Astrocyte of the cerebellum (primary cell): ENCODE measurements at regions not wholly inside any gene's neighbourhood (a gene's known extent, or its start where the extent isn't known, plus 50 kb on each side); places are given as distances from the start of the nearest gene placed in this dataset.

Source experiments
- DNase-seq: peaks from one replicate; pipeline ENCODE4 v3.0.0-alpha.2; 2011; ENCODE audit warnings: low read depth
- H3K4me3 ChIP-seq: 2 replicates; pipeline ENCODE4 v1.5.1; 2011; ENCODE audit warnings: mild to moderate bottlenecking, low read depth, low read length, moderate library complexity
- in situ Hi-C: cut with HindIII; loops from 2 replicates; pipeline ENCODE4 v1.10.0; 2017; ENCODE audit warnings: low sequenced_read_pairs
- TF ChIP-seq, protein P1 (sequence below): IDR thresholded peaks from 2 replicates; pipeline ENCODE4 v1.5.1; 2012; ENCODE audit warnings: low read length, low read depth, moderate library complexity, mild to moderate bottlenecking; ENCODE audit errors: missing control alignments

DNA sequence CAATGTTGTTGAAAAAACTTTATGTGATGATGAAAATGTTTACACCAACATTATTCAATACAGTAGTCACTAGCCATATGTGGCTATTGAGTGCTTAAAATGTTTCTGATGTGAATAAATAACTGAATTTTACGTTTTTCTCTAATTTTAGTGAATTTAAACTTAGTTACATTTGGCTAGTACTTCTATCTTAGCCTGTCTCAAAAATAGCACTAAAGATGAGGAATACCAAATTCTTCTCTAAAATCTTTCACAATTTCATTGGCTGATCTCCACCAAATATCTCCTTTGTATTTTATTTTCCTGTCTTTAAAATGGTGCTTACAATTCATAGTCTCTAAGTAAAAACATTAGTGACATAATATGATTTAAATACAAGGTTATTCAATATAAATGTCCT, 83.7 kb upstream of the RND3 start:
- no peak for DNase-seq
- no peak overlapping the region for H3K4me3 ChIP-seq
- TF ChIP-seq, protein P1, sequence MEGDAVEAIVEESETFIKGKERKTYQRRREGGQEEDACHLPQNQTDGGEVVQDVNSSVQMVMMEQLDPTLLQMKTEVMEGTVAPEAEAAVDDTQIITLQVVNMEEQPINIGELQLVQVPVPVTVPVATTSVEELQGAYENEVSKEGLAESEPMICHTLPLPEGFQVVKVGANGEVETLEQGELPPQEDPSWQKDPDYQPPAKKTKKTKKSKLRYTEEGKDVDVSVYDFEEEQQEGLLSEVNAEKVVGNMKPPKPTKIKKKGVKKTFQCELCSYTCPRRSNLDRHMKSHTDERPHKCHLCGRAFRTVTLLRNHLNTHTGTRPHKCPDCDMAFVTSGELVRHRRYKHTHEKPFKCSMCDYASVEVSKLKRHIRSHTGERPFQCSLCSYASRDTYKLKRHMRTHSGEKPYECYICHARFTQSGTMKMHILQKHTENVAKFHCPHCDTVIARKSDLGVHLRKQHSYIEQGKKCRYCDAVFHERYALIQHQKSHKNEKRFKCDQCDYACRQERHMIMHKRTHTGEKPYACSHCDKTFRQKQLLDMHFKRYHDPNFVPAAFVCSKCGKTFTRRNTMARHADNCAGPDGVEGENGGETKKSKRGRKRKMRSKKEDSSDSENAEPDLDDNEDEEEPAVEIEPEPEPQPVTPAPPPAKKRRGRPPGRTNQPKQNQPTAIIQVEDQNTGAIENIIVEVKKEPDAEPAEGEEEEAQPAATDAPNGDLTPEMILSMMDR = no peak
- in situ Hi-C loops = no loop called here

DNA sequence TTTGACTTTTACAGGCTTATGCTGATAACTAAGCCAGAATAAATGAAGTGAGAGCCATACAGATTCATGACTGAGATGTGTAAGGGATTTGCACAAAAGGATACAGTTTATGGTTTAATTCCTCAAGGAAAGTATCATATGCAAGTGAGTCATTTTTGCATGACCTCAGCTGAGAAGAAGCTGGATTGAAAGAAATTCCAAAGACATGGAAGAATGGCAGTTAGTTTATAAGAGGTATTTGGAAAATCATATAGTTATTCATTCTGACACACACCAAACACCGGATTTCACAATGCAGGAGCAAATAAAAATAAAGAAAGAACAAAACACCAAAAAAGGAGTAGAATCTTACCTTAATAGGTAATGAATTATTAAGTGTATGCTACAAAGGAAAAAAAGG, 83.2 kb upstream of the RND3 start:
- in situ Hi-C loops = no loop called here
- TF ChIP-seq, protein P1 = no peak
- no peak overlapping the region for H3K4me3 ChIP-seq
- peak; percentile 45 for DNase-seq

DNA sequence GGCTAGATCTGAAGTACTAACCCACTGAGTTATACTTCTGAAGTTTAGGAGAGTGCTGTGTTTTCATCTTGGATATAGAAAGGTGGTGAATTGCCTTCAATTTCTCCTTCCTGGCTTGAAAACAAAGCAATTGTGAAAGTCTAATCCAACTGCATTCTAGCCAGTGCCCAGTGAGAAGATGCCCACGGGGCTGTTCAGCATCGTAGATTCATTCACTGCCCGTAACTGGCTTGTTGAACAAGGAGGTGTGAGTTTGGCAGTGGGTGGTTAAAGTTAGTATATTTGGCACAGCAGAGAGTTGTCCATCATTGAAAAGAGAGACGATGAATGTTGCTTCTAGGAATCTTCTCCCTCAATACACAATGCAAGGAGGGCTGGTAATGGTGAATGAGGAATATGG, 82.3 kb upstream of the RND3 start:
- TF ChIP-seq, protein P1 = no peak
- no peak for DNase-seq
- in situ Hi-C loops = no loop called here
- H3K4me3 ChIP-seq = no peak overlapping the region

DNA sequence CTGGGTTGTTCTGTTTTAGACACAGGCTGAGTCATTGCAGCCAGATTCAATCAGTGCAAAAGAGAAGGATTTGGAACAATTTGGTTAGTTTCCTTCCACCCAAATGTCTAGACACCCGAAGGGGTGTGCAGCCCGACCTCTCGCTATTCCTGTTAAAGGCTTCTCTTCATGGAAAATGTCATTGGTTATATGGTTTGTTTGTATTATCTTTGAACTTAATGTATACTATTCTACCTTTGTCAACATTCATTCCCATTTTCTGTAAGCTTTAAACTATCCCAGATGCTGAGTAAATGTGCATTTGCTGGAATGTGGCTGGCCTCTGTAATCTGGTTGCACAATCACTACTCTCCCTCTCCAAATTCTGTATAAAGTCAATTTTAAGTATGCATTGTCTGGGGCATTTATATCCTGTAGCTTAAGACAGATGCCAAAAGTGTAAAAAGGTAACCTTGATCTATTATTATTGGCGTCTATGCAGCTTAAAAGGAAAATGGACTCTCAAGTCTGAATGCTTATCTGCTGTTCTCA, 80.4 kb upstream of the RND3 start:
- in situ Hi-C loops = no loop called here

DNA sequence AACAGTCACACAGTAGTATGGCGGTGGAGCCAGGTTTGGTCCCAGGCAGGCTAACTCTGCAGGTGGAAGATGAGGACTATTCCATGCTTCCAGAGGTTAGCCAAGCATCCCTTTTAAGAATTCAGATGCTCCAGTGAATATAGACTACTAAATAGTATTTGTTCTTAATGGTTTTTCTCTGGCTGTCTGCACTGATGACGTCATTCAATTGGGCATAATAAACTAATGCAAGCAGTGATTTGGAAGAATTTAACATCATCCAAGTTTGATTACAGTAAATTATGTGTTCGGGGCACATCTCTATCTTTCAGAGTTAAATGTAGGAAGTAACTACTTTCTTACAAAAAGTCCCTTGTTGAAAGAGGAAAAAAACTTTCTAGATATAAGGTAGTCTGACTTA, 78.8 kb upstream of the RND3 start:
- in situ Hi-C loops = no loop called here
- no peak overlapping the region for H3K4me3 ChIP-seq
- no peak for DNase-seq
- TF ChIP-seq, protein P1 = no peak

More for the DNA sequence above, 80.4 kb upstream of the RND3 start:
- H3K4me3 ChIP-seq = no peak overlapping the region
- no peak for DNase-seq
- TF ChIP-seq, protein P1 = no peak

DNA sequence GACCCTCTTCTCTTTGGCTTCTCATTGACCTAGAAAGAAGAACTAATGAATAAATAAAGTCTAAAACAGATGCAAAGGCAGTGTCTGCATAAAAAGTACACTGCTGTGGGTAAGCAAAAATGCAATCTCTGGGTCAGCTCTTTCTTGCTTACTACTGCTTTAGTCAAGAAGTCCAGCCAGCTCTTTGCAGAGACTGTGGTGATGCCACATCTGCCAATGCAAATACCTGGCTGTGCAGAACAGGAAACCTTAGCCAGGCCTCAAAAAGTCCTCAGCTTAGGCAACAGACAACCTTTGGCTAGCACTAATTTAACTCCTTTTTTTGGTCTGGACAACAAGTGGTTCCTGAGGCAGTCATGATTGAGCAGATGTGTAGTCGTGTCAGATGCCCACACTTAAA, 73.6 kb upstream of the RND3 start:
- in situ Hi-C loops = no loop called here
- DNase-seq = no peak
- no peak overlapping the region for H3K4me3 ChIP-seq
- TF ChIP-seq, protein P1 = no peak
